GM21825 (cell line): ENCODE measurements at regions not wholly inside any gene's neighbourhood (a gene's known extent, or its start where the extent isn't known, plus 50 kb on each side); places are given as distances from the start of the nearest gene placed in this dataset.
"Not testable (repeated sequence)": the region's sequence is repeated elsewhere in the genome, so short reads cannot be mapped to it uniquely, and the experiment has no call there.

Source experiments
- ATAC-seq: cut with Tn5 transposase; IDR thresholded peaks from one replicate; pipeline ENCODE4 v1.9.1; 2021; ENCODE audit warnings: mild to moderate bottlenecking, moderate library complexity; ENCODE audit not compliant: unreplicated experiment

DNA sequence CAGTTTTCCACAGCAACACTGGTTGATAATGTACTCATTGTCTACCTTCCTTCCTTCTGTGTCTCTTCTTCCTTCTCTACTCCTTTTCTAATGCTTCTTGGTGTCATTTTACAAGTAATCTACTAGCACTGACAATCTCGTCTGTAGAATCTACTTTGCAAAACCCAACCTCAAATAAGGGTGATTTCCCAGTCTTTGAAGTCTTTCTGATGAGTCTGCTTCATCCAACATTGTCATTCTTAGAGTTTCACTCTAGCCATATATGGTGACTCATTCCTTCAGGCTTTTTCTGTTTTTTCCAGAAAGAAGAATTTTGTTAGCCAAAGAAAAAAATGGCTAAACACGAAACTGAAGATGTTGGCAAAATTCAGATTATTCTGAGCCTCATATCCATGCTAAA, 288.7 kb downstream of the MBD2 start:
- no peak for ATAC-seq

DNA sequence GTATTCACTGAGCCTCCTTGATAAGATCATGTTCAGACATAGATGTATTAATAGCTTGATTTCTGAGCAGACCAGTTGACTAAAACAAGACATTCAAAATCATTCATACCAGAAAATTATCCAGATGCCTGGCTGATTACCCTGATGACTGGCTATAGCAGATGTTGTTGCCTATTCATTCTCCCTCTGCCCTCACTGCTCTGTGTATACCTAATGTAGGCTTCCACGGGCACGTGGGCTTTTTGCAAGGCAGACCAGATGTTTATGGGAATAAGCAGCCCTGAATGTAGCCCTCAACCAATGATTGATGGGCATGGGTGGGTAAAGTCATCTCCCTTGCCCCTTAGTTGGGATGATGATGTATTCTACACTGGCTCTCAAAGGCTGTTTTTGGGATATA, 289.1 kb downstream of the MBD2 start:
- ATAC-seq, result no peak

DNA sequence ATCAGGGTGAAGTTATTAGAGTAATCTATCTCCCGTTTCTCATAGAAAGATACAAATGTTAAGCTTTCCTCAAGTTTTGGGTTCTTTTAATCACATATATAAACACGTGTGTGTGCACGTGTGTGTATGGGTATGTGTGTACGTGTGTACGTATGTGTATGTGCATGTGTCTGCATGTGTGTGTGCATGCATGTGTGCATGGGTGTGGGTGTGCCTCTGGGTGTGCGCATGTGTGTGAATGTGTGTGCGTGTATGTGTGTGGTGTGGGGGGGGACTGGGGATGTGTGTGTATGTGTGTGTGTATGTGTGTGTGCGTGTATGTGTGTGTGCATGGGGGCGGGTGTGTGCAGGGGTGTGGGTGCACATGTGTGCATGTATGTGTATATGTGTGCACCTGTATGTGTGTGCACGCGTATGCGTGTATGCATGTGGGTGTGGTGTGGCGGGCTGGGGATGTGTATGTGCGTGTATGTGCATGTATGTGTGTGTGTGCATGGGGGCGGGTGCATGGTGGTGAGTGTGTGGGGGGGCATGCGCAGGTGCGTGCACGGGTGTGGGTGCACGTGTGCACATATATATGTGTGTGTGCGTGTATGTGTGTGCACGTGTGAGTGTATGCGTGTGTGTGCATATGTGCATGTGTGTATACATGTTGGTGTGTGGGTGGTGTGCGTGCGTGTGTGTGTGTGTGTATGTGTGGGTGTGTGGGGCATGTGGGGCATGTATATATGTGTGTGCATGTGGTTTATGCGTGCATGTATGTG, 304.0 kb downstream of the MBD2 start:
- no peak for ATAC-seq

DNA sequence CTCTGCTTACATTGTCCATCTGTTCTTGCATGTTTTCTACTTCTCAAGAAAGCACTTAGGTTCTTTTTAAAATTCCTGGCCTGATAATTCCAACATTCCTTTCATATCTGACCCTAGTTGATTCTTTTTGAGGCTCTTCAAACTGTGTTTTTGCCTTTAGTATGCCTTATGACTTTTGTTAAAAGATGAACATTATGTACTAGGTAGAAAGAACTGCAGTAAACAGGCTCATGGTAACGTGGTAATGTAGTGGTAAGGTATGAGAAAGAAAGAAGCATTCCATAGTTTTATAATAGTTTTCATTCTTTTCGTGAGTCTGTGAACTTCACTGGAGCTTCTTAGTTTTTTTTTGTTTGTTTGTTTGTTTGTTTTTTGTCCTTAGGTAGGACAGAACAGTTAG, 306.4 kb downstream of the MBD2 start:
- ATAC-seq, result no peak

DNA sequence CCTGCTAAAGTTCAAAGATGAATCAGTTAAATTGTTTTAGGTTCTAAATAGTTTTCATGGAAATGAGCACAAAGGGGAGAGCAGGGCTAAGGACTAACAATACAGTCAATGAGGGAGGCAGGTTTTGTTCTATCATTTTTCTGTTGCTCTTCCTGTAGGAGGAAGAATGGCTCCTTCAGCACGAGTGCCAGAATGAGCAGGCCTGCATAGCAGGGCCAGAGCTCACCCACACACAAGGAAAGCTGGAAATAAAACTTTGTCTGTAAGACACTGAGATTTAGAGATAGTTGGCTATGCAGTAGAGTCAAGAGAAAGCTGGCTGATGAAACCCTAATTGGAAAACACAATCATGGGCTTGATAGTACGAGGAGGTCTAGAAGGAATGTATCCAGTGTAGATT, 313.3 kb downstream of the MBD2 start:
- ATAC-seq, result no peak

DNA sequence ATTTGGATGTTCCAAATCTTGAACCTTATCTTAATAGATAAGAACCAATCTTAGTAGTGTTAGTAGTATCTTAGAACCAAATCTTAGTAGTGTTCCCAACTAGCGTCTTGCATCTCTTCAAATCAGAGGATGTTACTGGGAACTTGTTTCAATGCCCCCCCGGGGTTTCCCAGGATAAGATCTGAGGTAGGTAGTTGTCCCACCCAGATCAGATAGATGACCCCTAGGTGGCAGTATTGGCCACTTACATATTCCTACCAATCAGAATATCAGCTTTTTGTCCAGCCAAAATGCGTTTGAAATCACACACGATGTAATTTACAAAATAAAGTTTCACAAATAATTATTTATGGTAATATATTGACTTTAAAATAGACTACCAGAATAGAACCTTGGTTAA, 314.8 kb downstream of the MBD2 start:
- peak; percentile 60 for ATAC-seq

DNA sequence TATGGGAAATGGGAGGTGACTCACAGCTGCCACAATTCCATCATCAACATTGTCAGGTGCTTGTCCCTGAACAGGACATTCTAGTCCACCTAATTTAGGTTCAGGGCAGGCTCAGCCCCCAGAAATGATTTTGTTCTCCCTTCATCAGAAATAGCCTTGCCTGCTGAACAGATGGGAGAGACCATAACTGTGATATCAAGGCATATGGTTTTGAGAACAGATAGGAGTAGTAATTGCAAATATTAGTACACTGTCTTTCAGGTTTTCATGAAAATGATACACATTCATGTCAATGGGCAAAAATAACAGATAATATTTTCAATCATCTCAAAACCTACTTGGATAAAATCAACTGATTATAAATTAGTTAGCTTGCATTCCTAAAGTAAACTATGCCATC, 316.5 kb downstream of the MBD2 start:
- ATAC-seq, result no peak

DNA sequence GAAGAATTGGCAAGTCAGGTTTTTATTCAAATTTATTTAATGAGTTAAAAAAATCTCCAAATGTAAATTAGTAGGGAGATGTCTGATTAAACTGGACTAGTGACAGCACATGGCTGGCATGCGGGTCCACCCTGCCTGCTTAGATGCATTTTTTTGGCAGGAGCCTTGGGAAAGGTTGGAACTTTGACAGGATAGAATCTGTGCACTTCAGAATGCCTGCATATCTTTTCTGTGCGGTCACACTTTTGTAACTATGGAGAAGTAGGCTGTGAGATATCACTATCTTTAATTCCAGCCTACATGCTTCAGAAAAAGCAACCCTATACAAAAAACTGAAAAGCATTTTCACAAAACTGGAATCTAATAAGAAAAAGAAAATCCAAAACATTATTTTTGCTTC, 317.8 kb downstream of the MBD2 start:
- no peak for ATAC-seq

DNA sequence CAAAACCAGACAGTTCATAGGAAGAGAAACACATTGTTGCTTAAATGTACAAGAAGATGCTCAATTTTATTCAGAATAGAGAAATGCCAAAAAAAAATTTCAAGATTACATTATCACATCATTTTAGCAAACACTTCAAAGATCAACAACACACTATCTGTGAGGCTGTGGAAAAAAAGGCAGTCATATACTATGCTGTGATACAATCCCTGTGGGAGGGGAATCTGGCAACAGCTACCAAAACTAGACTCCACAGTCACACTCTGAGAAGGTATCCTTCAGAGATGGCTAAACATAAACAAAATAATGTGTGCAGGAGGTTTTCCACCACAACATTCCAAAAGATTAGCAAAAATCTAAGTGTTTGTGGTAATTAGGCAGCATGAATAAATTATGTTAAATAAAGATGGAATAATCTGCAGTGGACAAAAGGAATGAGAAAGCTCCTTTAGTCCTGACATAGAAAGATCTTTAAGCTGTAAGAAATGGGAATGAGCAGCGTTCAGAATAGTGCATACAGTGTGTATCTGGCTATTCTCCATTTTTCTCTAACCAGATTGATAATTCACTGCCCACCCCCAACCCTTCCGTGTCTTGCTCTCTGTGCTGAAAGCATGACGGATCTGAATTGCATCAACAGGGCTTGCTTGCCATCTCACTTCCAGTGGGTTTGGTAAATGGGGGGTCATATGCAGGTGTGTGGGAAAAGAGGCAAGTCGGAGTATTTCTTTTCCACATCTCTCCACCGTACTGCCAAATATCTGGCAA, 329.6 kb downstream of the MBD2 start:
- no peak for ATAC-seq

DNA sequence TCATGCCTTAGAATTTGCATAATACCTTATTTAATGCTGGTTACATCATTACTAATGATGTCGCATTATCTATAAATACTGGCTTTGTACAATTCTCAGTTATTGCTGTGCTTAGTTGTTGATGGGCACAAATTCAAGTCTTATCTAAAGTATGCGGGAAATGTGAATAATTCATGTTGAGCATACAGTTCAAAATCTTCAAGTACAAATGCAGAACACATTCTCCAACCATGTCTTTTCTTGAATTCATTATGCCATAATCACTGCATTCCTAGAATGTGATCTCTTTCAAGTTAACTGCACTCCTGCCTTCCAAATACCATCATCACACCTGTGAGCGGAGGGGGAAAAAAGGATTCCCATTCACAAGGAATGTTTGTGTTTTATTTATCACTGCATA, 337.0 kb downstream of the MBD2 start:
- no peak for ATAC-seq

DNA sequence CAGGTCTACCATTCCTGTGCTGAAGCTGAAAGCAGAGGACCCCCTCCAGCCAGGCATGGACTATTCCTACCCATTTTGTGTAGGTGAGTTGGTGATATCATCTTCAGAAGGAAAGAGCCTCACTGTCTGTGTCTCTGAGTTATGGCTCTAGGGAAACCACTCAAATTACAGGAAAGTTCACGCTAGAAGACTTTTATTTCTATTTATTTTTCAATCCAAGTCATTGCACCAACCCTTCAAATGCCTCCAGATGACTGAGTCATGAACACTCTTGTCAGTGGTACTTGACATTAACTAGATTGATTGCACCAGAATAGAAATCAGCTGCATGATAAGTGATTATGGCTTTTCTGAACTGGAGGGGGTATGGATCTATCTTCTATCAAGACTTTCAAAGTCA, 338.4 kb downstream of the MBD2 start:
- no peak for ATAC-seq

DNA sequence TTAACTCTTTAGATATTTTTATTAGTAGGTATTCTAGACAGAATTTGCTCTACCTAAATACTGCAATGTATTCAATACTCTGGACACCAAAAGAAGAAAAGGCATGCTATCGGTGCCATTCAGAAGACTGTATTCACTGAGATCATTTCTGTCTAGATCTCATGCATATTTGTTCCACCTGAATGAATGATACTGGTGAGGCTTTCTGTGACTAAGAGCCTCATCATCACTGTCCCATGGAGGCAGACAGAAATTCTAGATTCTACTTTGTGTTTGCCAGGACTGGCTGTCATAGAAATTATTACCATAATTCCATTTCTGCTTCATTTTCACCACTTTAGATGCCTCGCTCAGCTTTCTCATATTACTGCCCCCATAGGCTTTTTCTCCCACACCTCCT, 340.7 kb downstream of the MBD2 start:
- ATAC-seq, result no peak

DNA sequence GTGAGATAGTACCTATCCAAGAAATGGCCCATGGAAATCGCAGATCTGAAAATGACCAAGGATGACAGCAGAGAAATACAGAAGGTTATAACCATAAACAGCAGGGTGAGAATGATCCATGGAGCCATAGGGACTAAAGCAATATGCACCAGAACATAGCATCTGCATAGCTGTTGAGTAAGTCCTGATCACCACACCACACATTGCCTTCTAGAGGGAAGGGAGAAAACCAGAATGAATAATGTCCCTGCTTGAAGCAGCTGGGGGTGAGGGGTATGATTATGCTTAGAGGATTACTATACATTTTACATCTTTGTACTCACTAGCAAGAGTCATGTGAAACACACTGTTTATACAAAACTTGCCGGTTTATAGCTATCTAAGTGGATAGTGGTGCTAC, 350.4 kb downstream of the MBD2 start:
- ATAC-seq, result no peak

DNA sequence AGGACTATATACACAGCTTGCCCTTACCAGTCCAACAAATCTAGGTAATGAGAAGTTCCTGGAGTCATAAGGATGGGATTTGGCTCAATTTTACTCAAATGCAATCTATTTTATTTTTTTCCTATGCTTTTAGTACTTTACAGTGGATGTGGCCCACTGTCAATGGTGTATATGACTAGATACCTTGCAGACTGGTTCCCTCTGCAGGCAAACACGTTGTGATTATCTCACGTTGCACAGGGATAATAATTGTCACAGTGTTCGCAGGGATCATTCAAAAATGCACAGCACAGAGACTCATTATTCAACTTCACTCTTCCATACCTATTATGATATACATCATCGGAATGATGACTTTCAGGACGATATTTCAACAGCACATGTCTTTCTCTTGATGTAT, 359.7 kb downstream of the MBD2 start:
- no peak for ATAC-seq

DNA sequence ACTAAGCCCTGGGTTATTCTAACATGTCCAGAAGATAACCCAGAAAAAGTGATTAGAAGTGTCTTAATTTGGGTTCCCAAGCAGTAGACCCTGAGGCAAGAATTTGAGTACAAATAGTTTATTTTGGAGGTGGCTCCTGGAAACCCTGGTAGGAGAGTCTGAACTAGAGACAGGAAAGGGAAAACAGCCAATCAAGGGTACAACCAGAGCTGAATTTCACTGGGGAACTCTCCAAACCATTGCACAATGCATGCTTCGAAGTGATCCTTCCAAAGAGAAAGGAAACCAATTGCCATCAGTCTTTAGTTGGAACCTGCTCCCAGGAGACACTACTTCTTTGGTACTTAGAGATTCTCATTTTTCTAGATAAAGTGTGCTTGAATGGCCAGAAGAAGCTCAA, 361.5 kb downstream of the MBD2 start:
- ATAC-seq, result no peak

DNA sequence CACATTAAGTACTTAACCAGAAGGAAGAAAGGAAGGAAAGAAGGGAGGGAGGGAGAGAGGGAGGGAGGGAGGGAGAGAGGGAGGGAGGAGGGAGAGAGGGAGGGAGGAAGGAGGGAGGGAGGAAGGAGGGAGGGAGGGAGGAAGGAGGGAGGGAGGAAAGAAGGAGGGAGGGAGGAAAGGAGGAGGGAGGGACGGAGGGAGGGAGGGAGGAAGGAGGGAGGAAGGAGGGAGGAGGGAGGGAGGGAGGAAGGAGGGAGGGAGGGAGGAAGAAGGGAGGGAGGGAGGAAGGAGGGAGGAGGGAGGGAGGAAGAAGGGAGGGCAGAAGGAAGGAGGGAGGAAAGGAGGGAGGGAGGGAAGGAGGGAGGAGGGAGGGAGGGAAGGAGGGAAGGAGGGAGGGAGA, 363.3 kb downstream of the MBD2 start:
- ATAC-seq, result no peak

DNA sequence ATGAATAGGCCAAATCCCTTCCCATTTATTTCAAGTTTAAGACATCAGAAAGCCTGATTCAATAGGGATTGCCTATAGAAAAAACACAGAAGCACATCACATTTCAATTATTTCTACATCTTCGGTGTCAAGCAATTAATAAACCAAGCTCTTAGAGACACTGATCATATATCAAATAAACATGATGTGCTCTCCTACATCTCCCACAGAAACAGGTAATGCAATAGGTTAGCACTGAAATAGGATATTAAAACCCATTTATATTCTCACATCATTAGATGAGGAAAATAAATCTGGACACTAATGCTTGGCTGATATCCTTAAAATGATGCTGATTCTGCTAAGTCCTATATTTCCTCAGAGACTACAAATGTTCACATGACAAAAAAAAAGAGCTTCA, 364.7 kb downstream of the MBD2 start:
- no peak for ATAC-seq

DNA sequence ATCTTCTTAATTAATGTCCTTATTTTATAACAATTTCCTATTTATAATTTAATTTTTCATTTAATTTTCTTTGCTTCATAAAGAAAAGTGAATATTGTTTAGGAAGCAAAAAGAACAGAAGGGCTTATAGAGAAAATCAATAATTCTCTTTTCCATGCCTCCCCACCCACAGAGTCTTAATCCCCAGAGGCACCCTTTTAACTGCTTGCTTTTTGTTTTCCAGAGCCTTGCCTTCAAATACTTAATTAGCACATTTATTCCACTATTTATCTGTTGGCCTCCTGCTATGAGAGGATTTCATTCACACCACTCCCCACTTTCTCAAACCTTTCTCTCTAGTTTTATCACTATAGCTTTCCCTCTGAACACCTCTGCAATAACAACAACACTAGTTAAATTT, 373.6 kb downstream of the MBD2 start:
- ATAC-seq, result no peak

DNA sequence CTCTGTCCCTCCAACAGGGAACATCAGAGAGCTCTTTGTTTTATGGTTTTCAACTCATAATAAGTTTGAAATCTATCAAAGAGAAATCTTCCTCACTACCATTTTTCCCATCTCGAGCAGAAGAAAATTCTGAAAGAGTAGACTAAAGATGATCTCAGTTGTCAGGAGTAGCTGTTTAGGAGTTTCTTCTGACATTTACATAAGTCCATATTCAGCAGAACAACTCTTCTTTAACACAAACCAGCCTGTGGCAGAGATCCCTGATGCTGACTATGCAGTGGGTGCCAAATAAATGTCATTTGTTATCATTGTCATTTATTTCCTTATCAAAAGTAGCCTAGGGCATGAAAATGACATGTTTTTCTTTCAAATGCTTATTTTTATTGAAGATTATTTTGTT, 380.7 kb downstream of the MBD2 start:
- ATAC-seq, result no peak

DNA sequence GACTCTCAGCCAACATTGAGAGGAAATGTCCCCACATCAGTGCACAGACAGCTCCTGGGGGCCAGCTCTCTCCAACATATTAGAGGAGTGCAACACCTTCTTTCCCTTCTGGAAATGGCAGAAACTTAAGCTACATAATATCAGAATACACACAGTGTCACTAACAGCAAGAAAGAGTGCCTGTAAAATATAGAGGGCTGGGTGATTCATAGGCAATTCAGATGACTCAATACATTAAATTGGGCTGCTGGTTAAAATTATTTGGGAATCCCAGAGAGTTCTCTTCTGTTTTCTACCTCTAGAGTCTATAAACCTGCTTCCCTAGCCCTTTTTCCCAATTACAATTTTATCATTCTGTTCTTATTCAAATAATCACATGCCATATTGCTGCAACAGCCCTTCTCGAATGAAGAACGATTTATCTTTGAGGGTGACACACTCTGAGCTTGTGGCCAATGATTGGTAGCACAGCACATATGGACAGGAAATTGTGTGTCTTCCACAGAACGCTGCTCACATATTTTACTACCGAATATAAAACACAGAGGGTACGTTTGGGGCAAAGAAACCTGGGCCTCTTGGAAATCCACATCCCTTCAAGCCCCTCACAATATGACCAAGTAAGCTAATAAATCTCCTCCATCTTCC, 381.2 kb downstream of the MBD2 start:
- no peak for ATAC-seq

DNA sequence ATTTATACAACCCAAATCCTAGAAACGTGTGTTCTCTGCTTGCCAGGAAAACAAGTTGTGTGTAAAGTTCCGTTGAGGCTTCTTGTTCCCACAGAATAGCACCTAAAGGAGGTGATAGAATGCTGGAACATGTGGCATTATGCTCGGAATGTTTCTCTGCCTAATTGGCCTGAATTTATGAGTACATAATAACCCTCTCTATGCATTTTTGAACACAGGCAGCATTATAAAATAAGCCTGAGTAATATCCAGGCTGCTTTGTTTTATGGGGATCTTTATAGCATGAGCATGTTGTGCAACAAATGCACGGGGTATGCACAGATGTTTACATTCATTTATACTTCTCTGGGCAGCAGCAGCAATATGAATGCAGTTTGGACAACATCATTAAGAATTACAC, 385.7 kb downstream of the MBD2 start:
- no peak for ATAC-seq

DNA sequence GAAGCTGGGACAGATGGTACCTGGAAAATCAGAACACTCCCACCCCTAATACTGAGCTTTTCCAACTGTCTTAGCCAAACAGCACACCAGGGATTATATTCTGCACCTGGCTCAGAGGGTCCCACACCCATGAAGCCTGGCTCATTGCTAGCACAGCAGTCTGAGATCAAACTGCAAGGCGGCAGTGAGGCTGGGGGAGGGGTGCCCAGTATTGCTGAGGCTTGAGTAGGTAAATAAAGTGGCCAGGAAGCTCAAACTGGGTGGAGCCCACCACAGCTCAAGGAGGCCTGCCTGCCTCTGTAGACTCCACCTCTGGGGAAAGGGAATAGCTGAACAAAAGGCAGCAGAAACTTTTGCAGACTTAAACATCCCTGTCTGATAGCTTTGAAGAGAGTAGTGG, 403.3 kb downstream of the MBD2 start:
- not testable (repeated sequence) for ATAC-seq
